PC-9 (cell line): ENCODE measurements at regions not wholly inside any gene's neighbourhood (a gene's known extent, or its start where the extent isn't known, plus 50 kb on each side); places are given as distances from the start of the nearest gene placed in this dataset.
A peak's percentile ranks its signal among the peaks of the same experiment; 100 is the strongest.

ENCODE experiments used
- BruUV-seq: library from RNA; stranded (reverse); fragments of 400-500 nt; replicated peaks from 2 replicates; lab custom pipeline; 2021; lab: Mats Ljungman, UMichigan
- CTCF ChIA-PET: fragments of 300-600 bp; sonication (Branson Sonifier 250); formaldehyde crosslinking; loops from one replicate; lab custom pipeline; 2022; ENCODE audit warnings: antibody characterized with exemption; lab: Charles Lee
- POLR2A ChIA-PET: fragments of 300-600 bp; sonication (Branson Sonifier 250); formaldehyde crosslinking; loops from one replicate; lab custom pipeline; 2022; ENCODE audit warnings: antibody characterized with exemption; ENCODE audit not compliant: unreplicated experiment; lab: Charles Lee
- DNase-seq, 2 experiments: peaks; one replicate each; pipeline versions ENCODE4 v3.0.0 to v3.0.0-alpha.2; 2015 to 2022; ENCODE audit warnings: mixed read lengths in 1 of 2
- H2AFZ ChIP-seq: fragments of 200-600 bp; sonication (generic); 2 replicates; pipeline ENCODE4 v1.8.1; 2017; ENCODE audit warnings: antibody characterized with exemption
- H3F3A ChIP-seq: fragments of 200-600 bp; sonication (generic); 2 replicates; pipeline ENCODE4 v1.8.1; 2017; ENCODE audit warnings: antibody characterized with exemption, mild to moderate bottlenecking, low read depth; ENCODE audit not compliant: insufficient read depth
- H3K27ac ChIP-seq: fragments of 200-600 bp; sonication (generic); 2 replicates; pipeline ENCODE4 v1.6.1; 2016; ENCODE audit warnings: mixed run types
- H3K27me3 ChIP-seq: fragments of 200-600 bp; sonication (generic); 2 replicates; pipeline ENCODE4 v1.6.1; 2016; ENCODE audit warnings: low read depth, mixed run types; ENCODE audit not compliant: insufficient read depth
- H3K36me3 ChIP-seq: fragments of 200-600 bp; sonication (generic); 2 replicates; pipeline ENCODE4 v1.6.1; 2016; ENCODE audit warnings: low read depth, mixed run types
- H3K4me1 ChIP-seq: fragments of 200-600 bp; sonication (generic); replicated peaks from 2 replicates; pipeline ENCODE4 v1.6.1; 2016; ENCODE audit warnings: mixed run types; ENCODE audit not compliant: insufficient read depth
- H3K4me2 ChIP-seq: fragments of 200-600 bp; sonication (generic); 2 replicates; pipeline ENCODE4 v1.6.1; 2017; ENCODE audit warnings: mixed run types
- H3K4me3 ChIP-seq: fragments of 200-600 bp; sonication (generic); 2 replicates; pipeline ENCODE4 v1.6.1; 2016; ENCODE audit warnings: mixed run types
- H3K79me2 ChIP-seq: fragments of 200-600 bp; sonication (generic); 2 replicates; pipeline ENCODE4 v1.6.1; 2017; ENCODE audit warnings: low read depth, mixed run types
- H3K9me2 ChIP-seq: fragments of 200-600 bp; sonication (generic); 2 replicates; pipeline ENCODE4 v1.8.1; 2017; ENCODE audit warnings: mild to moderate bottlenecking; ENCODE audit not compliant: insufficient read depth
- H3K9me3 ChIP-seq: fragments of 200-600 bp; sonication (generic); 2 replicates; pipeline ENCODE4 v1.8.1; 2016; ENCODE audit warnings: low read depth; ENCODE audit not compliant: insufficient read depth
- H4K20me1 ChIP-seq: fragments of 200-600 bp; sonication (generic); 2 replicates; pipeline ENCODE4 v1.8.1; 2017; ENCODE audit not compliant: insufficient read depth
- CTCF ChIP-seq: fragments of 200-600 bp; sonication (generic); conservative IDR thresholded peaks from 2 replicates; pipeline ENCODE4 v1.6.1; 2017; ENCODE audit warnings: mixed run types, antibody characterized with exemption, mild to moderate bottlenecking, moderate library complexity
- EZH2 ChIP-seq: fragments of 200-600 bp; sonication (generic); IDR thresholded peaks from 2 replicates; pipeline ENCODE4 v1.8.0; 2017; ENCODE audit warnings: antibody characterized with exemption, low read depth
- intact Hi-C: fragments of 100-400 bp; cut with micrococcal nuclease; formaldehyde crosslinking; loops from one replicate; pipeline ENCODE4 v1.10.0; 2022; ENCODE audit not compliant: unreplicated experiment

GRCh38 chr2:16005816-16006536, 65.6 kb downstream of the MYCN start:
- CTCF ChIA-PET = no interaction called here
- H3K4me2 ChIP-seq = no peak overlapping the region
- DNase-seq = peak in 1 of 2 experiments; percentile 44
- intact Hi-C loops = no loop called here
- H3F3A ChIP-seq = no peaks in the 10 kb centered on the region
- no peaks in the 10 kb centered on the region for H4K20me1 ChIP-seq
- H3K9me3 ChIP-seq = no peaks in the 10 kb centered on the region
- H3K27ac ChIP-seq = no peak overlapping the region
- TF ChIP-seq EZH2 (no peak), CTCF (no peak)
- no peaks in the 10 kb centered on the region for H3K36me3 ChIP-seq
- POLR2A ChIA-PET = no interaction called here
- no peaks in the 10 kb centered on the region for H3K9me2 ChIP-seq
- no peak overlapping the region for H3K4me3 ChIP-seq
- BruUV-seq = no TSS peak
- peaks cover 46% of the 10 kb centered on the region for H3K27me3 ChIP-seq
- H3K79me2 ChIP-seq = no peaks in the 10 kb centered on the region
- H3K4me1 ChIP-seq = no peaks in the 10 kb centered on the region
- no peak overlapping the region for H2AFZ ChIP-seq

DNA sequence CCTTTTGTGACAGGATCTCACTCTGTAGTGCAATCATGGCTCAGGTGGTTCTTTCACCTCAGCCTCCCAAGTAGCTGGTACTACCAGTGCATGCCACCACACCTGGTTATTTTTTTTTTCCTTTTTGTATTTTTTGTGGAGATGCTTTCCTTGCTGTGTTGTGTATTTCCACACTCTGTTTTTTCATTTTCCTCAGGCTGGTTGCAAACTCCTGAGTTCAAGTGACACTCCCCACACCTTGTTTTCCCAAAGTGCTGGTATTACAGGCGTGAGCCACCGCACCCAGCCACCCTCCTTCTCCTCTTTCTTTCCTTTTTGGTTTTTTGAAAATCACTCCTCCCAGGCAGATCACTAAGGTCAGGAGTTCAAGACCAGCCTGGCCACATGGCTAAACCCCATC, 65.0 kb downstream of the MYCN start:
- intact Hi-C loops = no loop called here
- Histone ChIP-seq H3K4me2 (no peak overlapping the region), H3K4me1 (no peaks in the 10 kb centered on the region), H3K9me2 (no peaks in the 10 kb centered on the region), H3K9me3 (no peaks in the 10 kb centered on the region), H2AFZ (no peak overlapping the region), H3K79me2 (no peaks in the 10 kb centered on the region), H3K27me3 (peaks cover 48% of the 10 kb centered on the region), H3K4me3 (no peak overlapping the region), H4K20me1 (no peaks in the 10 kb centered on the region), H3K27ac (no peak overlapping the region), H3K36me3 (no peaks in the 10 kb centered on the region), H3F3A (no peaks in the 10 kb centered on the region)
- DNase-seq = no peak
- no TSS peak for BruUV-seq
- CTCF ChIA-PET = no interaction called here
- POLR2A ChIA-PET = no interaction called here
- TF ChIP-seq CTCF = no peak
- TF ChIP-seq EZH2 = no peak

DNA sequence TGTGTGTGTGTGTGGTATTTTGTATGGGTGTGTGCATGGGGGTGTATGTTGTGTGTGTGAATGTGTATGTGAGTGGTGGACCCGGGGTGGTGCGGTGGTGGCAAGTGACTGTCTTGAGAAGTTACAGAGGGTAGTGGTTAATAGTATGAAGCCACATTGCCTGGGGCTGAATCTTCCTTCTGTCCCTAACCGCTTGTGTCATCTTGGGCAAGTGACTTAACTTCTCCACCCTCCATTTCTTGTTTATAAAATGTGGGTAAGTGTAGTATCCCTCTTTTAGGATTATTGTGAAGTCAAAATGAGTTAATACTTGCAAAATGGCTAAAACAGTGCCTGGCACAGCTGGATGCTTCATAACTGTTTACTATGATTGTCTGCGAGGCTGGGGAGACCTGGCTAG, 63.5 kb downstream of the MYCN start:
- no peaks in the 10 kb centered on the region for H3K9me3 ChIP-seq
- ChIA-PET CTCF (no interaction called here), POLR2A (no interaction called here)
- H3K4me2 ChIP-seq = no peak overlapping the region
- no peak for TF ChIP-seq EZH2
- TF ChIP-seq CTCF = no peak
- no peaks in the 10 kb centered on the region for H3K4me1 ChIP-seq
- no peaks in the 10 kb centered on the region for H3K79me2 ChIP-seq
- no peak for DNase-seq
- H4K20me1 ChIP-seq = no peaks in the 10 kb centered on the region
- no TSS peak for BruUV-seq
- H3K4me3 ChIP-seq = no peak overlapping the region
- H3K9me2 ChIP-seq = no peaks in the 10 kb centered on the region
- H3K27ac ChIP-seq = no peak overlapping the region
- H3K36me3 ChIP-seq = no peaks in the 10 kb centered on the region
- peaks cover 61% of the 10 kb centered on the region for H3K27me3 ChIP-seq
- H2AFZ ChIP-seq = no peak overlapping the region
- intact Hi-C loops = no loop called here
- H3F3A ChIP-seq = no peaks in the 10 kb centered on the region
